Epithelial cell of prostate (primary cell): ENCODE measurements at regions not wholly inside any gene's neighbourhood (a gene's known extent, or its start where the extent isn't known, plus 50 kb on each side); places are given as distances from the start of the nearest gene placed in this dataset.

ENCODE experiments used
- DNase-seq: peaks from one replicate; pipeline ENCODE4 v3.0.0-alpha.2; 2011; ENCODE audit warnings: low read depth, low spot score
- H3K27ac ChIP-seq: fragments of 450-650 bp; 2 replicates; pipeline ENCODE4 v1.5.1; 2017; ENCODE audit warnings: mild to moderate bottlenecking

GRCh38 chr4:136088211-136088867 is 1444.0 kb downstream of the PCDH18 start:
- no peak for DNase-seq
- H3K27ac ChIP-seq, result no peak overlapping the region

GRCh38 chr4:136078976-136079375 is 1453.3 kb downstream of the PCDH18 start:
- no peak overlapping the region for H3K27ac ChIP-seq
- DNase-seq, result no peak

- DNase-seq, result no peak
- H3K27ac ChIP-seq, result no peak overlapping the region
Measured at GRCh38 chr4:136056748-136057147, 1475.5 kb downstream of the PCDH18 start.

- no peak for DNase-seq
Measured at GRCh38 chr4:136055360-136055759, 1476.9 kb downstream of the PCDH18 start.

GRCh38 chr4:136036744-136037143 is 1495.5 kb downstream of the PCDH18 start:
- peak; percentile 10 for DNase-seq
- no peak overlapping the region for H3K27ac ChIP-seq

More at GRCh38 chr4:136055360-136055759, 1476.9 kb downstream of the PCDH18 start:
- H3K27ac ChIP-seq, result no peak overlapping the region

- no peak for DNase-seq
- H3K27ac ChIP-seq, result no peak overlapping the region
Measured at GRCh38 chr4:136032391-136032790, 1499.9 kb downstream of the PCDH18 start.

- H3K27ac ChIP-seq, result no peak overlapping the region
- DNase-seq, result no peak
Measured at GRCh38 chr4:136025540-136025939, 1506.8 kb downstream of the PCDH18 start.

- no peak for DNase-seq
- no peak overlapping the region for H3K27ac ChIP-seq
Measured at GRCh38 chr4:136017556-136017955, 1514.7 kb downstream of the PCDH18 start.

GRCh38 chr4:136012220-136012619 is 1520.1 kb downstream of the PCDH18 start:
- no peak overlapping the region for H3K27ac ChIP-seq
- no peak for DNase-seq

- H3K27ac ChIP-seq, result no peak overlapping the region
- DNase-seq, result no peak
Measured at GRCh38 chr4:136009258-136009832, 1522.9 kb downstream of the PCDH18 start.

GRCh38 chr4:136007991-136008390 is 1524.3 kb downstream of the PCDH18 start:
- DNase-seq, result no peak
- no peak overlapping the region for H3K27ac ChIP-seq

GRCh38 chr4:136002316-136002715 is 1530.0 kb downstream of the PCDH18 start:
- DNase-seq, result no peak
- H3K27ac ChIP-seq, result no peak overlapping the region

GRCh38 chr4:136001791-136002190 is 1530.5 kb downstream of the PCDH18 start:
- no peak overlapping the region for H3K27ac ChIP-seq
- DNase-seq, result no peak

GRCh38 chr4:136000246-136000645 is 1532.0 kb downstream of the PCDH18 start:
- DNase-seq, result no peak
- H3K27ac ChIP-seq, result no peak overlapping the region

- no peak overlapping the region for H3K27ac ChIP-seq
- DNase-seq, result no peak
Measured at GRCh38 chr4:135994360-135994759, 1537.9 kb downstream of the PCDH18 start.

- DNase-seq, result no peak
Measured at GRCh38 chr4:135976860-135977259, 1555.4 kb downstream of the PCDH18 start.

GRCh38 chr4:135966936-135967335 is 1565.4 kb downstream of the PCDH18 start:
- H3K27ac ChIP-seq, result no peak overlapping the region

More at GRCh38 chr4:135976860-135977259, 1555.4 kb downstream of the PCDH18 start:
- no peak overlapping the region for H3K27ac ChIP-seq

GRCh38 chr4:135963009-135963408 is 1569.3 kb downstream of the PCDH18 start:
- no peak for DNase-seq

More at GRCh38 chr4:135966936-135967335, 1565.4 kb downstream of the PCDH18 start:
- DNase-seq, result no peak

GRCh38 chr4:135949931-135950330 is 1582.4 kb downstream of the PCDH18 start:
- no peak overlapping the region for H3K27ac ChIP-seq
- no peak for DNase-seq

More at GRCh38 chr4:135963009-135963408, 1569.3 kb downstream of the PCDH18 start:
- H3K27ac ChIP-seq, result no peak overlapping the region

- no peak for DNase-seq
- H3K27ac ChIP-seq, result no peak overlapping the region
Measured at GRCh38 chr4:135948797-135949196, 1583.5 kb downstream of the PCDH18 start.

- no peak for DNase-seq
- no peak overlapping the region for H3K27ac ChIP-seq
Measured at GRCh38 chr4:135941671-135942070, 1590.6 kb downstream of the PCDH18 start.

- DNase-seq, result no peak
- no peak overlapping the region for H3K27ac ChIP-seq
Measured at GRCh38 chr4:135934026-135934425, 1598.3 kb downstream of the PCDH18 start.
